HS-27A (cell line): ENCODE measurements at regions not wholly inside any gene's neighbourhood (a gene's known extent, or its start where the extent isn't known, plus 50 kb on each side); places are given as distances from the start of the nearest gene placed in this dataset.
"Not testable (repeated sequence)": the region's sequence is repeated elsewhere in the genome, so short reads cannot be mapped to it uniquely, and the experiment has no call there.

Source experiments
- DNase-seq: peaks from one replicate; pipeline ENCODE4 v3.0.0-alpha.2; 2012; ENCODE audit warnings: low read depth, missing footprints

GRCh38 chr7:131800008-131800407, 243.6 kb upstream of the PODXL start:
- DNase-seq: no peak

DNA sequence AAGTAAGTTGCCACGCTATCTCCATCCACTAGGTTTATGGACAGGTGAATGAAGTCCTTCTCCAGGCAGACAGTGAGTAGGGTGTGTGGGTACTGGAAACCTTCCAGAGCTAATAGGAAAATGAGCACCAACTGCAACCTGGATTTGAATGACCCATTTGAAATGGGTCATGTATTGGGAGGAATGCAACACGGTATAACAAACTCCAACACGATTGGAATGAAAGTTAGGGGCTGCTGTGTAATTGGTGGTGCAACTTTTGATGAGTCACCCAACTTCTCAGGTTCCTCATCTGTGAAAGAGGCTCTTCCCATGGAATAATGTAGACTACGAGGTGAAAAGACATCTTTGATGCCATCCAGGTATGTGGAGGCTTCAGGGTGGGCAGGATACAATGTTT, 241.4 kb upstream of the PODXL start:
- DNase-seq: no peak

DNA sequence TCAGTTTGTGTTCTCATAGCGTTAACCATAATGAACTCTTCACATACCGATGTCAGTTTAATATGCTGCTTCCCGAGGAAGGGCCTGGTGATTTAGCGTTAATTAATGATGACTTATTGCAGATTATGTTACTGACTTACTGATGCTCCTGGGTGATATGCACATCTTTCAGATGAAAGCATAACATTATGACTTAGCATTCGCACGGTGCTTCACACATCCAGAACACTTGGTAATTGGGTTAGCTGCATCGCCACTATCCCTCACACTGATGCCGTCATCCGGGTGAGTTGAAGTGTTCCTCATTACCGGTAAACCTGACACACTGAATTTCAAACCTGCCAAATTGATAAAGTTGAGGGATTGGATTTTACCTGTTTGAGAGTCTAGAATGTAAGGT, 239.0 kb upstream of the PODXL start:
- no peak for DNase-seq

GRCh38 chr7:131792311-131792710, 235.9 kb upstream of the PODXL start:
- DNase-seq: no peak

DNA sequence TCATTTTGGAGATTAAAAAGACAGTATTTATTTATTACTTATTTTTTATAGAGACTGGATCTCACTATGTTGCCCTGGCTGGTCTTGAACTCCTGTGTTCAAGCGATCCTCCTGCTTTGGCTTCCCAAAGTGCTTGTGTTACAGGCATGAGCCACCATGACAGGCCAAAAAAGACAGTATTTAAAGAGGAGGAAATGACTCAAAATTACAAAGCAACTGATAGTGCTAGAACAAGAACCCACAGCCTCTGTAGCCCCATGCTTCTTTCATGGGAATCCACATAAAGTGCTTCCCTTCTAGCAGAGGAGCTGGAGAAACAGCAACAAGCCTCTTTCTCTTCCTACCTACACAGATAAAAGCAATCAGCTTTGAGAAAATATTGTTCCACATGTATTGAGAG, 230.7 kb upstream of the PODXL start:
- DNase-seq: no peak

GRCh38 chr7:131786204-131786603, 229.8 kb upstream of the PODXL start:
- DNase-seq: no peak

DNA sequence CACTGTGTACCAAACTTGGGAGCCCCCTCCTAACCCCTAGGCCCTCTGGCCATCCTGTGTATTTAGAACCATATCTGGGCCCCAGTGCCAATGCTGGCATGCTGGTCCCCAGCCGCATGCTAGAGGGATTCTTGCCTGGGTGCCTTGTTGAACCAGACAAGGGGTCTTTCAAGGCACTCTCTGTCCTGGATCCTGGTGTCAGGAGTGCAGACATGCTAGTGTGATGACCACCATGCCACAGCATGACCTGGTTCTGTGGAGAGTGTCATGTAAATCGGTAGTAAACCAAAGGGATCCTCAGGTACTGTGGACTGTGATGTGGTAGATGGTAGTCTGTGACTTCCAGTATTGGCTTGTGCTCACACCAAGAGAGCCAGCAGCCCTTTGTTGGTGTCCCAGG, 222.2 kb upstream of the PODXL start:
- DNase-seq: no peak

DNA sequence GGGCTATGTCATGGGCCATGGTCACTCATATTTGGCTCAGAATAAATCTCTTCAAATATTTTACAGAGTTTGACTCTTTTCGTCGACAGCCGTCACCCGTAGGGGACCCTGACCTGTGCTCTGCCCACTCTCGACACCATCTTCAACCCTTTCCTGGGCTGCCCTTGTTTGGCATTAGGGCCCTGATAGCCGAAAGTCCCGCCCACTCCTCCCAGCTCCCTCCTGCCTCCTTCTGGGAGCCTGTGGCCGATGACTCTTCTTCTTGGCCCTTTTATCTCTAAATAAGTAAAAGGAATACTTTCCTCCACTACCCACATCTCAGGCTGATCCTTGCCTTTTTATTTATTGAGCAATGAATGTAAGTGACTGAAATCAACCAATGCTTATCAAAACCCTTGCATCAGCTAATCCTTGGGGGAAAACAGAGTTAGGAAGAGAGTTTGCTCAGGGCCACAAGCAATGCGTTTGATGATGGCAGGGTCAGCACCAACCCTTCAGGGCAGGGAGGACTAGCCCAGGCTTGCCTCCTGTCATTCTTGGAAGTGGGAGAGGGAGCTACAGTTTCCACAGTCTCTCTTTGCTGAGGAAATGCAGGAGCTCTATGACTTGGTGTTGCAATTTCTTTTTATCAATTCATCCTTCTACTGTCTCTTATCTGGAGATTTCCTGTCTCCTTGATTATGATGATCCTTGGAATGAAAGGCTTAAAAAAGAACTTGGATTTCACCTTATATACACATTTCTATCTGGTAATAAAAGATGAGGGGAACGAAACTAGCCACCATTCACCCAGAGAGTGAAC, 218.2 kb upstream of the PODXL start:
- no peak for DNase-seq

GRCh38 chr7:131773413-131773812, 217.0 kb upstream of the PODXL start:
- DNase-seq: no peak

- no peak for DNase-seq
Measured at GRCh38 chr7:131769241-131769640, 212.8 kb upstream of the PODXL start.

DNA sequence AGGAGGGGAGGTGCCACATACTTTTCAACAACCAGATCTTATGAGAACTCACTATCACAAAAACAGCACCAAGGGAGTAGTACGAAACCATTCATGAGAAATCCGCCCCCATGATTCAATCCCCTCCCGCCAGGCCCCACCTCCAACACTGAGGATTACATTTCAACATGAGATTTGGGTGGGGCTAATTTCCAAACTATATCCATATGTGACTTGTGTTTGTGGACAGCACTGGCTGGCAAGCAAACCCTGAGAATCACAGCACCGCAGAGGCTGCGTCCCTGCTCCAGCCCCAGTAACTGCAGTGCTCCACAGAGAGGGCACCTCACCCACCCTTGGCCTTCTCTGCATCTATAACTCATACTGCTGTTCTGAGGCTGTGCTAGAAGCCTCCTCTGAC, 211.2 kb upstream of the PODXL start:
- no peak for DNase-seq

DNA sequence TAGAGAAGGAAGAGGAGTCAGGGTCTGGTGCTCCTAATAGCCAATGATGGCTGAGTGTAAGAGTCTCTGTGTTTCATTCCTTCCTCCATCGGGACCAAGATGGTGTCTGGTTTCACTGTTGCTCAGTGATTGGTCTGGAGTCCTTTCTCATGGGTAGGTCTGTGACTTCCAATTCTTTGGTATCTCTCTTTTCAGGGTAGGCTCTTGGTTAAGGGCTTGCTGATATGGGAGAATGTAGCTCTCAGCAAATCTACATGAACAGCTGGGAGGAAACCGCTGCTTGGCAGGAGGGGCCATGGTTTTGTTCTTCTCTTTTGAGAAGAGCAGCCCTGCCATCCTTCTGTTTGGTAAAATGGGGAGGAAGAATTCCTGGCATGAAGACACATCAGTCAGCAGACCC, 209.1 kb upstream of the PODXL start:
- DNase-seq: no peak

DNA sequence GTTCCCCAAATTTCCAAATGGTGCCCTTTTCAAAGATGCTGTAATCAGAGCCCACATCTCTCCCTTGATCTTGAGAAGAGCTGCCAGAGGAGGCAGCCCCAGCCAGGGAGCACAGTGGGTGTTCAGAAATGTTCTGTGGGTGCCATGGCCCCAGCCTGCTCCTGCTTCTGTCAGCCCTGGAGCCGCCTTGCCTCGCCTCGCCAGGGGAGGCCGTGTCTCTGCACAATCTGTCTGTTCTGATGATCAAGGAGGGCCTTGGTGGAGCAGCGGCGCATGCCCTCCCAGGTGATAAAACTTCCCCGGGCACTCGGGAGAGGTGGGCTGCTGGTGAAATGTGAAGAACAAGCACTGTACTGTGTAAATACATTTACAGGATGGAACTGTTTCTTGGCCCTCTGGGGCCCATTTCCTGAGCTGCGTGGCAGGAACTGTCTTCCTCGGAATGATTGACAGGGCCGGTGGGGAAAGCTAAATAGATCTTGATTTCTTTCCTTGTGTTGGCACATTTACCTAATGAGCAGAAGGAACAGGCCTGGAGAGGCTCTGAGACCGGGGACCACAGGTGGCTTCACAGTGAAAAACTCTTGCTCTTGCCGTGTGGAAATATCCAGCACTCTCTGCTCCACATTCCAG, 207.8 kb upstream of the PODXL start:
- no peak for DNase-seq

DNA sequence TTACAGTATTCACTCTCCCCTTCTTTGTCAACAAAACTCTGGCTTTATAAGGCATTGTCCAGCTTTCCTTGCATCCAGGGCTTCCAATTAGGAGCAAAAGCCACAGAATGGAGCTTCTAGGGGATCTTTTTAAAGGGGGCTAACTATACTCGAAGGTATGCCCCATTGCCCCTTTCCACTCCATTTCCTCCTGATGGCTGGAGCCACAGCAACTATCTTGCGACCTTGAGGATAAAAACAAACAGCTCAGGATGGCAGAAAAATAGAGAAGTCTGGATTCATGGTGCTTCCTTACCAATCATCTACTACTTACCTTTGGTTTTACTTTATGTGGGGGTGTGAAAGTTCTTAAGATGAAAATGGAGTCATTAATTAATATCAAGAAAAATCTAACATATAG, 206.3 kb upstream of the PODXL start:
- no peak for DNase-seq

GRCh38 chr7:131755801-131756200, 199.4 kb upstream of the PODXL start:
- not testable (repeated sequence) for DNase-seq

GRCh38 chr7:131753620-131754222, 197.3 kb upstream of the PODXL start:
- no peak for DNase-seq

GRCh38 chr7:131747658-131748232, 191.3 kb upstream of the PODXL start:
- no peak for DNase-seq

GRCh38 chr7:131745390-131746248, 189.2 kb upstream of the PODXL start:
- no peak for DNase-seq

- no peak for DNase-seq
Measured at GRCh38 chr7:131741446-131741845, 185.0 kb upstream of the PODXL start.

GRCh38 chr7:131737746-131738465, 181.5 kb upstream of the PODXL start:
- no peak for DNase-seq

- DNase-seq: no peak
Measured at GRCh38 chr7:131735101-131735500, 178.7 kb upstream of the PODXL start.
